HL-60 (cell line): ENCODE measurements at regions not wholly inside any gene's neighbourhood (a gene's known extent, or its start where the extent isn't known, plus 50 kb on each side); places are given as distances from the start of the nearest gene placed in this dataset.

ENCODE experiments used
- POLR2AphosphoS5 ChIP-seq: IDR thresholded peaks from 2 replicates; pipeline ENCODE4 v1.6.1; 2012; ENCODE audit warnings: low read depth
- TF ChIP-seq, protein P1 (sequence below): IDR thresholded peaks from one replicate; pipeline ENCODE4 v1.5.1; 2011; ENCODE audit warnings: low read length, control low read depth, inconsistent platforms; ENCODE audit not compliant: insufficient read depth

DNA sequence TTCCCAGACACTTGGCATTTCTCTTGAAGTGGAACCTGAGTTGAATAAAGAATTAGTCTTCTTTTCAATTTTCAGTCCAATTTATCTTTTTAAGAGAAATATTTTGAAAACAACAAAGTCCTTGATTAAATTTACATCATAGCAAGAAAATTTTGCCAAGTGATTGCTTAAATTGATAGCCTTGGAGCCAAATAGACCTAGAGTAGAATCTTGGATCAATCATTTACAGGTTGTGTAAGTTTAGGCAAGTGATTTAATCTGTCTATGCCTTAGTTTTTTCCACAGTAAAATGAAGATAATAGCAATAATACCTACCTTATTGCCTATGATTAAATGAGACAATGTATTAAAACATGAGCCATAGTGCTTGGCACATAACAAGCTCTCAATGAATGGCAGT is 113.9 kb downstream of the LHX9 start:
- TF ChIP-seq, protein P1, sequence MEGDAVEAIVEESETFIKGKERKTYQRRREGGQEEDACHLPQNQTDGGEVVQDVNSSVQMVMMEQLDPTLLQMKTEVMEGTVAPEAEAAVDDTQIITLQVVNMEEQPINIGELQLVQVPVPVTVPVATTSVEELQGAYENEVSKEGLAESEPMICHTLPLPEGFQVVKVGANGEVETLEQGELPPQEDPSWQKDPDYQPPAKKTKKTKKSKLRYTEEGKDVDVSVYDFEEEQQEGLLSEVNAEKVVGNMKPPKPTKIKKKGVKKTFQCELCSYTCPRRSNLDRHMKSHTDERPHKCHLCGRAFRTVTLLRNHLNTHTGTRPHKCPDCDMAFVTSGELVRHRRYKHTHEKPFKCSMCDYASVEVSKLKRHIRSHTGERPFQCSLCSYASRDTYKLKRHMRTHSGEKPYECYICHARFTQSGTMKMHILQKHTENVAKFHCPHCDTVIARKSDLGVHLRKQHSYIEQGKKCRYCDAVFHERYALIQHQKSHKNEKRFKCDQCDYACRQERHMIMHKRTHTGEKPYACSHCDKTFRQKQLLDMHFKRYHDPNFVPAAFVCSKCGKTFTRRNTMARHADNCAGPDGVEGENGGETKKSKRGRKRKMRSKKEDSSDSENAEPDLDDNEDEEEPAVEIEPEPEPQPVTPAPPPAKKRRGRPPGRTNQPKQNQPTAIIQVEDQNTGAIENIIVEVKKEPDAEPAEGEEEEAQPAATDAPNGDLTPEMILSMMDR, result no peak
- no peak for TF ChIP-seq POLR2AphosphoS5
